ENCODE measurements at regions not wholly inside any gene's neighbourhood (a gene's known extent, or its start where the extent isn't known, plus 50 kb on each side); places are given as distances from the start of the nearest gene placed in this dataset.
A peak's percentile ranks its signal among the peaks of the same experiment; 100 is the strongest.
"Not testable (repeated sequence)": the region's sequence is repeated elsewhere in the genome, so short reads cannot be mapped to it uniquely, and the experiment has no call there.

DNA sequence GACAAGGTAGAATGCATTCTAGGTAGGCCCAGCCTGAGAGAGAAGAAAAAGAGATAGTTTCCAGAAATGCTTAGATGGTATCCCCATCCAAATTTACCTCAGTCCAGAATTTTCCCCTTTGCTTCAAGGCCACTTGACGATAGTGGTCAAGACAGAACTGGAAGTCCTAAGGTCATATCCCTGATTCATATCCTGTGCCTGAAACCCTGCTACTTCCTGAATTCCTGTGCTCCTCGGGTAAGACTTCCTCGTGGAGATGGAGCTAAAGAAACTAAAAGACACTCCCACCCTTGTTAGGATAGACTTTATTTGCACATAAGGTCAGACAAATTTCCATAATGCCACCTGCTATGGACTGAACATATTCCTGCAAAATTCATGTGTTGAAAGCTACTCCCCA is 175.9 kb downstream of the EVX1 start:
- DNase-seq (ENCODE audit: low spot score), result no peak

DNA sequence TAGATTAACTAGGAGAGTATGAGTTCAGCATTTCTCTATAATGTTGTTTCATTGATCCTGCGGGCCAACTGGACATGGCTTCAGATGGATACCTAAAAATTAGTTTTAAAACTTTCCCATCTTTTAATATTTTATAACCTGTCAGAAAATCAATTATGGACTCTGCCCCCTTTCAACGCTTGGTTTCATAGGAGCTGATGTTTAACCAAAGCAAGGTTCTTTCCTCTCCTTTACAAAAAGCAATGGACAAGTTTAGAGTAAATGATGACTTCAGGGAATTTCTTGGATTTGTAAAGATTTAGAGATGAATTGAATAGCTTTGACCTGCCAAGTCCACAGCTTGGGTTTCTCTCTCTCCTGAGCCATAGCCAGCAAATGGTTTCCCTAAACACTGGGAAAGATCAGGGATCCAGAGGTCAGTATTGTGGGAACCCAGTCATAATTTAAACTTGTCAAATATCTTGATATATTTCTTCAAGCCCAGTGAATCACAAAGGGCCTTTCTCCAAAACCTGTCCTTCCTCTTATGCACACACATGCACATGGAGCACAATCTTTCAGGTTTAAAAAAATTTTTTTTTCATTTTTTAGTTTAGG is 177.1 kb downstream of the EVX1 start:
- DNase-seq (ENCODE audit: low spot score), result no peak

DNA sequence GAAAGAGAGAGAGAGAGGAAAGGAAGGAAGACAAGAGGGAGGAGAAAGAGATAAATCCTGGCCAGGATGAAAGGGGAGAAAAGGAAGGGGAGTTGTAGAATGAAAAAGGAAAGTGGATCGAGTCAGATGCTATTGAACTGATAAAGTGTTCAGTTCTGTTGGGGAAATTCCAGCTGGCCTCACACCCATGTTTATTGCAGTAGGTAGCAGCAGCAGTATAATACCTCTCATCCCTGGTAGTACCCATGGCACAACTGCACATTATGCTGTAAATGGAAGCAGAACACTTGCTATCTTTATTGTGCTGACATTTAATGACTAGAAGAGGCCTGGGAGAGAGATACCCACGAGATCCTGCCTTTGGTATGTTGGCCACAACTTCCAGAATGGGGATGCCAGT is 178.1 kb downstream of the EVX1 start:
- DNase-seq (ENCODE audit: low spot score), result no peak

DNA sequence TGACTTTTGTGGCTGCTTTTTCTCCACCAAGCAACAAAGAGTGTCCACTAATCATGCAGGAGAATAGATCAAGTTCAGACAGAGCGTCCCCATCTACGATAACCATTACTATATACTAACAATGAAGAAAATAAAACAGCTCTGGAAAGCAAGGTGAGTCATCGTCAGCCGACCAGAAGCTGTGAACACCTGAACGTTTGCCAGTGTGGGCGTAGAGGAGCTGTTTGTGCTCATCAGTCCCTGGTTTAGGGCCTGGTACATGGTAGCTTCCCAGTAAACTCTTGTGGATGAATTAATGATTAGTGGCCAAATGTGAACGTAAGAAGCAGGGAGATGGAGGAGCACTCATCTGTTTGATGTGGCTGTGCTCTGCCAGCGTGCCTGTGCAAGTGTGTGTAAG is 180.7 kb downstream of the EVX1 start:
- no peak for DNase-seq (ENCODE audit: low spot score)

DNA sequence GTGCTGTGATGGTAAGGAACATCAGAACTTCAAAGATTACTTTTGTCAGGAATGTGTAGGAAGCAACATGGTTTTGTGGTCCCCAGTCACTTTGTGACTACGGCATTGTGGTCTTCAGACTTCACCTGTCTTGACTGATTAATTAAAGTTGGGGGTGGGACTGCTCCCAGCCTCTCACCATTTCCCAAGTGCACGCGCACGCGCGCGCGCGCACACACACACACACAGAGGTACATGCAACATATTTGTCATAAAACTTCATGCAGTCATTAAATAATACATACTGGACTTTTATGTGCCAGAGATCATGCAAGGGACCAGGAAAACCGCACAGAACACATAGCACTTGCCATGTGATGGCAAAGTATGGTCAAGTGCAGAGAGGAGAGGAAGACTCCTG is 181.2 kb downstream of the EVX1 start:
- DNase-seq (ENCODE audit: low spot score), result no peak

DNA sequence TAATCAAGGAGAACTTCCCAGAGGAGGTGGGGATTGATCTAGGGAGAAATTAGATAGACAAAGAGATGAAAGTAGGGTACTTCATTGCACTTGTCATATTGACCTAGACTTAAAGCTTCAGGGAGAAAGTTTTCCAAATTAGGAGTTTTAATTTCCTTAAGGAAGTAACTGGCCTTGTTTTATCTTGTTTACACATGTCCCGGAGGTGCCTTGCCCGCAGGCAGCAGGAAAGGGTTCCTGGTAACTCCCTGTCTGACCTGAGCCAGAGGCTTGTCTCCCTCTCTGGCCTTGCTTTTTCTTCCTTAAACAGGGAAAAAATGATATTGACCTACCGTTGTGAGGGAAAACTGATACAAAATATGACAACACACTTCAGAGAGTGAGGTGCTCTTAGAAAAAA is 181.6 kb downstream of the EVX1 start:
- DNase-seq (ENCODE audit: low spot score), result no peak

DNA sequence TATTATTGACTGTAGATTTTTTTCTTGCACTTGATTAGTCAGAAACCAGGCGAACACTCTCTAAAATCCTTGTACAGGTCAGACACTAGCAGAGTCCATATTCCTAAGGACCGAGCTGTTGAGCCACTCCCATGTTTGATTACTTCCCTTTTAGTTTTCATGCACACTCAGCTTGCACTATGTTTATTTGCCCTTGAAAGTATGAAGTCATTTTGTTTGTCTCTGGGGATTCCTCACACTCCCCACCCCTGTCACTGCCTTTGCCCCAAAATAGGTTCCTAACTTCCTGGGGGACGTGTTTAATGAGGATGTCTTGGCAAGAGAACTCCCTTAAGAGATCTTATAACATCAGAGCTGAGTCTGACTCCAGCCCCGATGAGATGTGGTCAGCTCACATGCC is 182.1 kb downstream of the EVX1 start:
- no peak for DNase-seq (ENCODE audit: low spot score)

DNA sequence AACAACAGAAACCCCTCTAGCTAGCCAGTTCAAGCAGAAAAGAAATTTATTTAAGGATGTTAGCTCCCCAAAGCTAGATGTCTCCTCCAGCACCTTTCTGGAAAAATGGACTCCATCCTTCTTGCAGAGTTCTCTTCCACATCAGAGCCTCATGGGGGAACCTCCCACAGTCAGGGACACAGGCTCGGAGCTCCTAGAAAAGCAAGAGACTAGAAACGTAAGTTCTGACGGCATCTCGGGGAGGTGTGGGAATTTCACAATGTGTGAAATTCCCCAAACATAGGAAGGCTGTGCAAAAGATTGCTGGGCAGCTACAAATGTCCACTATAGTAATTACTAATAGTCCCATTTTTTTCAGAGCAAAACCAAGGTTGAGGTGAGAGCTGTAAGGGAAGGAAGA is 184.8 kb downstream of the EVX1 start:
- DNase-seq (ENCODE audit: low spot score), result no peak

DNA sequence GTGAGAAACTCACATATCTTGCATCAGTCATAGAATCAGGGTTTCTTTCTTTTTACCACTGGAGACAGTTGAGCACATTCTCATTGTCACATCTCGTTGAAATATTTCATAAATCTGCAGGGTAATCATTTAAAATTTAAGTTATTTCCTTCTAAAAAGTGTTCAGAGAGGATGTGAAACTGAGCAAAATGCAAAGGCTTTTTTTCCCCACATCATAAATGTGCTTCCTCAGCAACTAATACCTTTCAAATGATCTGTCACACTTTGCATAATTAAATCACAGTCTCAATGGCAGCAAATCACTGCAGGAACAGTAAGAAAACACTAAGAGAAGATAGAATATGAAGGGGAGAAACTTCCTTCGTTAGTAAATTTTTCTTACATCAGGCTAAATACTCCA is 187.5 kb downstream of the EVX1 start:
- DNase-seq (ENCODE audit: low spot score), result no peak

DNA sequence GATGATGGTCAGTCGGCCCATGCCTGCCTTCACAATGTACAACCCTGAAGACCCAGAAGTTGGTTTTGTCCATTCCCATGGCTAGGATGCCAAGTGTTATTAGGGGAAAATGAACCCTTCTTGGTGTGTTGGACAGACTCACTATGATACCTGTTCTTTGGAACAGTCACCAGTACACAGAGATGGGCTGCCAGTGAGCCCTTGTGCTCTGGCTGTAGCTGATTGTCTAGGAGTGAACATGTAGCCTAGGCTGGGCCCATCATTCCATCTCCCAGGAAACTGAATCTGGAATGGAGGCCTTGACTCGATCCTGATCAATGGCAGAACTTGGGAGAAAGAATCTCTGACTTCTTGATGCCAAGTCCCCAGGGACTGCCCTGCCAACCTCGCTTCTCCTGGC is 188.9 kb downstream of the EVX1 start:
- DNase-seq (ENCODE audit: low spot score), result no peak

DNA sequence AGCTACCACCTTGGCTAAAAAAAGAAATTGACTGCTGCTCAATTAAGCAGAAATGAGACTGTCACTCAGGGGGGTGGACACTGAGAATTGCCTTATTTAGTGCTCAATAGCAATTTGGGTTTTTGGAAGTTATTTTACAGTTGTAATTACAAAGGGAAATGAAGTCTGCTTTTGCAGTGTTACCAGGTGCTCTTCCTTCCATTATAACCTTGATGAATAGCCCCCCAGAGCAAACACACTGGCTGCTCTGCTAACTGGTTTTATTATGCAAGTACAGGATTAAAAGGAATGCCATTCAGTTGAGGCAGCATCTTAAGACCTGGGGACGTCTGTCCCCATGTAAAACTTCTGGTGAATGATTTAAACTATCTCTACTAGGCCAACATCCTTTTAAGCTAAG is 191.0 kb downstream of the EVX1 start:
- DNase-seq (ENCODE audit: low spot score), result no peak

DNA sequence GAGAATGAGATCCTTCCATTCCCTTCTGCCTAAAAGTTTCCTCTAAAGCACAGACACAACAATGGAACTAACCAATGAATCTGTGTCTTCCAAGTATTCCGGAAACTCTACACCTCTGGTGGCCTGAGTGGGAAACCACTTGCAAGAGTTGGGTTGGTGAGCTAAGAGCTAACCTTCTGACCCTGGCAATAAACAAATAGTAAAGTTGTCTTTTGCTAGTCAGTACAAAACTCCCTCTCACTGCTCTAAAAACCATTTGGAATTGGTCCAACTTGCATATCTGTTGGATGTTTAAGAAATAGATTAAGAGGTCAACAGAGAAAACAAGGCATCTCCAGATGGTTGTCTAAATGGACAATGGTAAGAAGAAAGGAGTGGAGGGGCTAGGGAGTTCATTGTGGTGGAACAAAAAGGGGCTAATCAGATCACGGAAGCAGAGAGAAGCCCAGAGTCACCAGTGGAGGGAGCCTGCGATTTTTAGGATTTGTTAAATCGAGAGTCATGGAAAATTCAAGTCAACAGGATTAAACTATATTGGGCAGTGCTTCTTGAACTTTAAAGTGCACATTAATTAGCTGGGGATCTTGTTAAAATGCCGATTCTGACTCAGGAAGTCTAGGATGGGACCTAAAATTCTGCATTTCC is 192.3 kb downstream of the EVX1 start:
- no peak for DNase-seq (ENCODE audit: low spot score)

DNA sequence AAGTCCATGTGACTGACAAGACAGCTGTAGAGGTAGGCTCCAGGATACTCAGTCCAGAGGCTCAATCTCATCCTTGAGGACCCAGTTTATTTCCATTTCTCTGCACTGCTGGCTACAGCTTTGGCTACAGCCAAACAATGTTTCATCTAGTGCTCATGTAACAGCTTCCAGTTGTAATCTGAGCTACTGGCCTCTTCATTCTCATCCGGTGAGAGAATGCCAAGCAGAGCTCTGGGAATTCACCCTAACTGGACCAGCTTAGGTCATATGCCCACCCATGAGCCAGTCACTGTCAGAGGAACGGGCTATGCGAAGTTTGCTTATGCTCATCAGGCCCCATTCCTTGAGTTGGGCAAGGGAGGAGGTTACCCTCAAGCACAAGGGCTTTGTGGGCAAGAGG is 192.9 kb downstream of the EVX1 start:
- peak; percentile 40 for DNase-seq (ENCODE audit: low spot score)

DNA sequence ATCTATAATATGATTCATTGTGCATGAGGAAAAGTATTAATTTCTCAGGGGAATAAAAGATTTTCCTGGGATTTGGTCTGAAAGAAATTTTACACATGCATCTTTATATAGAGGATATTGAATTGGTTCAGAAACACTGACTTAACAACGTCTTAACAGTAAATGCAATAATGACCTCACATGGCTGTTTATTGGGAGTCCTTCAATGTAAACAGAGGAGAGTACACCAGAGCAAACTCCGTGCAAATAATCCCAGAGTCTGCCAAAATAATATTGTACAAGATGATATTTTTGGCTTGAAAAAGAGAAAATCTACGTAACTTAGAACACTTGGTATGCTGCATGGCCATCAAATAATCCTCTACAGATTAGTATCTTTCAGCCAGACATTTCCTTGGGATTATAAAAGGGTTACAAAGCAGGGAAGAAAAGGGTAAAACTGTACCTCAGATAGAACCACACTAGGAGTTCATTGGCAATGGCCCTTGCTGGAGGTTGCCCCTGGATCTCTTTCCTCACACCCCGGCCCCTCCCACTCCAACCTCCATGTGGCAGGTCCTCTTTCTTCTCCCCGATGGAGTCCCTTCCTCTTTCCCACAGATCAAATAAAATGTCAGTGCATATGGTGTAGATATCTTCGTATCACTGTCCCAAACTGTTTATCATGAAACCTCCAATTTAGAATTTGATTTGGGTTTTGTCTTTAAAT is 196.4 kb downstream of the EVX1 start:
- no peak for DNase-seq (ENCODE audit: low spot score)

DNA sequence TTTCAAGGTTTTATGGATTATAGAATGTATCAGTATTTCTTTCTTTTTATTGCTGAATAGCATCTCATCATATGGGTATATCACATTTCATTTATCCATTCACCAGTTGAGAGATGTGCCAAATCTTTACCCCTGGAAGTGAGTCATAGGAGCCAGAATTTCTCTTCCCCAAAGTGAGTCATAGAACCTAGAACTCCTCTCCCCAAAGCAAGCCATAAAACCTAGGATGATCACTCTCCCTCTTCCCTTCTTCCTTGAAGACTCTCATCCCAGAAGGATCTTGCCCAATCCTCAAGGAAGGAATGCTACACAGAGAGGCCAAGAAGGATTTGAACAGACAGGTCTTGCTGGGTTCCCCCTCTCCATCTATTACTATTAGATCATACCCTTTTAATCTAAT is 199.9 kb downstream of the EVX1 start:
- peak; percentile 48 for DNase-seq (ENCODE audit: low spot score)

DNA sequence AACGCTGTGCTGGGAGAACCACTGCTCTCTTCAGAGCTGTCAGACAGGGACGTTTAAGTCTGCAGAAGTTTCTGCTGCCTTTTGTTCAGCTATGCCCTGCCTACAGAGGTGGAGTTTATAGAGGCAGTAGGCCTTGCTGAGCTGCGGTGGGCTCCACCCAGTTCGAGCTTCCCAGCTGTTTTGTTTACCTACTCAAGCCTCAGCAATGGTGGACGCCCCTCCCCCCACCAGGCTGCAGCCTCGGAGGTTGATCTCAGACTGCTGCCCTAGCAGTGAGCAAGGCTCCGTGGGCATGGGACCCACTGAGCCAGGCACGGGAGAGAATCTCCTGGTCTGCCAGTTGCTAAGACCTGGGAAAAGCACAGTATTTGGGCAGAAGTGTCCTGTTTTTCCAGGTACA is 206.4 kb downstream of the EVX1 start:
- not testable (repeated sequence) for DNase-seq (ENCODE audit: low spot score)

DNA sequence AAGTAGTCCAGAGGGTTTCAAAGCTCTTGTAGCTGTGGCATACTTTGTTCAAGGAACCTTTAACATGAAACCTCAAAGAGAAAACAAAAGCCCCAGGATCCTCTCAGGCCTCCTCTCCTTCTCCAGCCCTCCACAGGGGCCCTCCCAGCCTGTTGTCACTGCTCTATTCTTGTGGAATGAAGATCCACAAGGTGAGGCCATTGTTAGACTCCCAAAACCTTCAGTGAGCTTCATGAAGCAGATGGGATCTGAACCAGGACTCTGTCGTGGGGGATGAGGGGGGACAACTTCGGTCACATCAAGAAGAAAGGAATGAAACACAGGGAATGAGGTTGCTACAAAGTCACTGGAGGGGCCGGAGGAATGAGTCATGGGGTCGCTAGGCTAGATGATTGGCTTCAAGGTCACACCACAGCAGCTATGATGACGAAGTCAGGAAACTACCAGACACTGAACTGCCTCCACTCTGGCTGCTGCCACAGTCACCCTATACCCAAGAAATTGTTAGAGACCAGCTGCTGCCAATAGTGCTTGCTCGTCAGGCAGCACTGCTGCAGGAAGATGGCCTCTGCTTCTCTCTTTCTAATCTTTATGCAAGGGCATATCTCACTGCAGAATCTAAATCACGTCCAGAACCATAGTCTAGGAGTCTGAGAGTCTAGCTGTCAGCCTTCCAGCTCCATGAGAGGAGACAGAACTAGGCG is 208.8 kb downstream of the HIBADH start:
- DNase-seq (ENCODE audit: low spot score), result peak; percentile 57

DNA sequence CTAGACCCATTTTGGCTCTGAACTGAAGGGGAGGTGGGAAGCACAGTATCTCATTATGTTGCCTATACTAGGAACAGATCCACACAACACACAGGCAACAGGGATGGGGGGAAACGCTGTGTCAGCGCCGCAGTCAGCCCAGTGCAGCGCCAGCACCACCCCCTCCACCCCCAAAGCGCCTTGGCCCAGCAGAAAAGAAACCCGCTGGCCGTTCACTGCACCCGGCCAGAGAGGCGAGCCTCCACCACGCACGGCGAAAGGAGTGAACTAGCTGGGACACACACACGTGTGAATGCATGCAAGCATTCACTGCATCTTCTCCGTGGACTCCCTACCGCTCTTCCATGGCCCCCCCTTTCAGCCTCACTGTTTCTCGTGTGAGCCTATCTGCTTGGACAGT is 205.6 kb downstream of the HIBADH start:
- not testable (repeated sequence) for DNase-seq (ENCODE audit: low spot score)

DNA sequence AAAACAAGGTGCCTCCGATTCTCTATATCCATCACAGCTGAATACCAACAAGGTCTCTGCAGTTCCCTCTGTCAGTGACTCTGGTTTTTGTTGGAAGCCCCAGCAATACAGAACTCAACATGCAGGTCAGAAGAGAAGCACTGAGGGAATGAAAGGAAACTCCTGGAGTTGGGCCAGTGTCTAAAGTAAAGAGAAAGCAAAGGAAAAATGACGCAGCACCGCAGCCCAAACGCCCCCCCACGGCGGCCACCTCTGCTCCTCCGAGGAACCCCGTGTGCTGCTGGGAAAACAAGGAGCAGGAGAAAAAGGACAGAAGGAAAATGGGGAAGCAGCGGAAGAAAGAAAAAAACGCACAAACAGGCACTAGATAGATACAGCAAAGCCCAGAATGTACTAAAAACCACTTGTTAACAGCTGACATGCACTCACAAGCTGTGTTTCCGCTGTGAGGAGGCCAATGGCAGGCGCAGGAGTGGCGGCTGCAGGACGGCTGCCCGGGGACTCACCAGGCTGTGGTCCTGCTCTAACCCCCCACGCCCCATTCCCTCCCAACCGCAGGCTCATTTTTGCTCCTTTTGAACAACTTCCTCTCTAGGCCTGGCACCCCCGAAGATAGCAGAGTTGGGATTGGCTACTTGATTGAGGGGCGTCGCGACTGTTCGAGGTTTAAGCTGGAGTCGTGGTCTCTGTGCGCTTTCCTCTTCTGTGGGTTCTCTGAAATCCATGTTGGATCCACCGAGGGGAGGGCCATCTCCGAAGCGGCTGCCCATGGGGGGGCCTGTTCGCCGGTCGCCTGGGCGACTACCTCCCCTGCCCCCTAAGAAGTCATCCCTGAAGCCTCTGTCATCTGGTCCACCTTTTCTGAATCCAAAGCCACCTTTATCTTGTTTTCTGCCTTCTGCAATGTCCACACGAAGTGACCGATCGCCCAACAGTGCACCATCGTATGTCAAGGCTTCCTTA is 204.8 kb downstream of the HIBADH start:
- DNase-seq (ENCODE audit: low spot score), result not testable (repeated sequence)

DNA sequence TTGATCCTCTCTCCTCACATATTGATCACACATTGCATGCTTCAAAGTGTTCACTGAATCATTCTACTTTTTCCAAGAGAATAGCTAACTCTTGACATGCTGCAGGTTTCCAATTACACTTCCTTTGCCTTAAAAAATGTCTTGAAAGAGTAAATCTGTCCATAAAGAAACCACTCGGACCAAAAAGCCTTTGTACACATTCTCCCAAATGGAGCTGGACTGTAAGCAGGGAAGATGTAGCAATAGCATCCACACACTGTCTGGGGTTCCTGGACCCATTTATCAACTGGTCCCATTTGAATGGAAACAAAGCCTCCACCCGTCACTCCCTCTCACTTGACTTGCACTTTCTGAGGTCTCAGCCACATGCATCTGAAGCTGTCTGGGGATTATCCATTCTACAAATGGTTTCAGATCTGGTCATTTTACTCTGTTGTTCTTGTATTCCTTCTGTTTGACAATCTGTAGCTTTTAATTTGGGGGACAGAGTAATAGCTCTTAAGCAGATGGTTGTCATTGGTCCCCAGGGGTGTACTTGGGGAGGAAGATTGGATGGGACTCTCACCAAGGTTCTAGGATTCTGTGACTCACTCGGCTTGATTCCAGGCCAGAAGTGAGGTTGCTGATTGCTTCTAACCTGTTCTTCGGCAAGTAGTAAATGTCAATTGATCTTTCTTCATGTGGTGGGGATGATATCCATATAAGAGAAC is 203.5 kb downstream of the HIBADH start:
- DNase-seq (ENCODE audit: low spot score), result peak; percentile 50

DNA sequence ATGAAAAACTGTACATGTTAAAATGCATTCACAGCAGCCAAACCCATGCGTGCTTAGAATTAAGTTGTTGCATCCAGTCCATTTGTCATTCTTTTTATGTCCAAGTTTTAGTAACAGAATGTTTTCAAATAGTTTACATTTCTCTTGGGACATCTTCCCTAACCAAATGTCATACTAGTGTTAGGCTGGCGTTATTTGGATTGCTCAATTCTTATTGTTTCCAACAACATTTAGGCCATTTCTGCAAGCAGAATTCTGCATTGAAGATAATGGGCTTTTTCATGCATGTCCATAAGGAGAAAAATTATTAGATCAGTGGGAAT is 203.0 kb downstream of the HIBADH start:
- peak; percentile 61 for DNase-seq (ENCODE audit: low spot score)
